ENCODE measurements at regions not wholly inside any gene's neighbourhood (a gene's known extent, or its start where the extent isn't known, plus 50 kb on each side); places are given as distances from the start of the nearest gene placed in this dataset.

DNA sequence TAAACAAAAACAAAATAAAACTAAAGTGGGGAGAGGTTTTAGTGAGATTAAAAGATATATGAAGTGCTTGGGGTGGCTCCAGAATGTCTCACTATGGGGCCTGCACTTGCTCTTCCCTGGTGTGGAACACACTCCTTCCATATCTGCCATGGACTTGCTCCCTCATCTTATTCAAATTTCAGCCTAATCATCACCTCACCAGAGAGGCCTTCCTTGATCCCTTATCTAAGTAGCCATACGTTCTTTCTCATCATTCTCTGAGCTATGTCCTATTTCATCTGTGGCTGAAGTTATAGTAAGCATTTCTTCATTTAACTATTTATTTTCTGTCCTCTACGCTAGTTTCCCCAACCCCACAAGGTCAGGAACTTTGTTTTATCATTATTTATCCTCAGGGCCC lies 511.7 kb downstream of the NTRK3 start:
- Mint-ChIP-seq H3K4me3 (no peak overlapping the region), H3K27ac (no peak overlapping the region), H3K36me3 (ENCODE audit: low read depth) (no peaks in the 10 kb centered on the region), H3K9me3 (no peaks in the 10 kb centered on the region), H3K27me3 (peaks cover 3% of the 10 kb centered on the region), H3K4me1 (ENCODE audit: low read depth) (no peaks in the 10 kb centered on the region)
- CTCF ChIA-PET: no interaction called here
- DNase-seq: no peak
- POLR2A ChIA-PET: no interaction called here
- TF ChIP-seq CTCF (IDR thresholded peaks at IDR 0.05): no peak
- intact Hi-C loops (cut with micrococcal nuclease): no loop called here
- no peak for ATAC-seq

- no peak for DNase-seq
- no peak for TF ChIP-seq CTCF (IDR thresholded peaks at IDR 0.05)
- intact Hi-C loops (cut with micrococcal nuclease): no loop called here
- Mint-ChIP-seq H3K27me3 (peaks cover 3% of the 10 kb centered on the region), H3K36me3 (ENCODE audit: low read depth) (no peaks in the 10 kb centered on the region), H3K27ac (no peak overlapping the region), H3K4me3 (no peak overlapping the region), H3K4me1 (ENCODE audit: low read depth) (no peaks in the 10 kb centered on the region), H3K9me3 (no peaks in the 10 kb centered on the region)
- no peak for ATAC-seq
- POLR2A ChIA-PET: no interaction called here
- CTCF ChIA-PET: no interaction called here
Observed at GRCh38 chr15:87743562-87743961, 513.0 kb downstream of the NTRK3 start.

DNA sequence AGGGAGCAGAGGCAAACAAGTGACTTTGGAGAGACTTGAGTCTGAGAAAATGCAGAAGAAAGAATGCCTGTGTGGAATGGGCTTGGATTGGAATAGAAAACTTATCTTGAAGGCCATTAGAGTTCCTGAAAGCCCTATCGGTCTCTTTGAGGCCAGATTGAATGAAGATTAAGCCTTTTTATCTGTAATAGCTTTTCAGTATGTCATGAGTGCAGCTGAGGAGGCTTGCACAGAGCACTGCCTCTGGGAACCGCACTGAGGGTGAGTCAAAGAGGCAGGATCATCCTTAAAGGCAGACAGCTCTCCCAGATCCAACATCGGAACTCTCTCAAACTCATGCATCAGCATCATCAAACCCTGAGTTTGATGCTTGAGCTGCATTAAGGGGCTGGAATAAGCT lies 515.2 kb downstream of the NTRK3 start:
- intact Hi-C loops (cut with micrococcal nuclease): no loop called here
- POLR2A ChIA-PET: no interaction called here
- CTCF ChIA-PET: no interaction called here
- Mint-ChIP-seq H3K4me1 (ENCODE audit: low read depth) (peaks cover 3% of the 10 kb centered on the region), H3K4me3 (no peak overlapping the region), H3K36me3 (ENCODE audit: low read depth) (no peaks in the 10 kb centered on the region), H3K27me3 (no peaks in the 10 kb centered on the region), H3K27ac (no peak overlapping the region), H3K9me3 (peaks cover 2% of the 10 kb centered on the region)
- TF ChIP-seq CTCF (IDR thresholded peaks at IDR 0.05): no peak
- no peak for ATAC-seq
- no peak for DNase-seq

- intact Hi-C loops (cut with micrococcal nuclease): no loop called here
- H3K36me3 Mint-ChIP-seq (ENCODE audit: low read depth): no peaks in the 10 kb centered on the region
- ChIA-PET POLR2A (no interaction called here), CTCF (no interaction called here)
- ATAC-seq (no peak), DNase-seq (no peak)
- H3K4me1 Mint-ChIP-seq (ENCODE audit: low read depth): peaks cover 3% of the 10 kb centered on the region
- no peak for TF ChIP-seq CTCF (IDR thresholded peaks at IDR 0.05)
- no peaks in the 10 kb centered on the region for H3K27me3 Mint-ChIP-seq
- no peak overlapping the region for H3K27ac Mint-ChIP-seq
- peaks cover 2% of the 10 kb centered on the region for H3K9me3 Mint-ChIP-seq
- H3K4me3 Mint-ChIP-seq: no peak overlapping the region
Observed at GRCh38 chr15:87740655-87741344, 515.7 kb downstream of the NTRK3 start.

- intact Hi-C loops (cut with micrococcal nuclease): no loop called here
- no peak for TF ChIP-seq CTCF (IDR thresholded peaks at IDR 0.05)
- H3K36me3 Mint-ChIP-seq (ENCODE audit: low read depth): no peaks in the 10 kb centered on the region
- no peaks in the 10 kb centered on the region for H3K27me3 Mint-ChIP-seq
- peaks cover 2% of the 10 kb centered on the region for H3K9me3 Mint-ChIP-seq
- ChIA-PET POLR2A (no interaction called here), CTCF (no interaction called here)
- peaks cover 3% of the 10 kb centered on the region for H3K4me1 Mint-ChIP-seq (ENCODE audit: low read depth)
- no peak overlapping the region for H3K4me3 Mint-ChIP-seq
- DNase-seq: no peak
- no peak overlapping the region for H3K27ac Mint-ChIP-seq
- no peak for ATAC-seq
Observed at GRCh38 chr15:87739866-87740265, 516.7 kb downstream of the NTRK3 start.
